GM18498 (cell line): ENCODE measurements at regions not wholly inside any gene's neighbourhood (a gene's known extent, or its start where the extent isn't known, plus 50 kb on each side); places are given as distances from the start of the nearest gene placed in this dataset.
"Not testable (repeated sequence)": the region's sequence is repeated elsewhere in the genome, so short reads cannot be mapped to it uniquely, and the experiment has no call there.

ENCODE experiments used
- ATAC-seq: cut with Tn5 transposase; IDR thresholded peaks from one replicate; pipeline ENCODE4 v1.9.1; 2021; ENCODE audit warnings: mild to moderate bottlenecking, moderate library complexity; ENCODE audit not compliant: unreplicated experiment

GRCh38 chr1:37158113-37158749, 123.9 kb upstream of the GRIK3 start:
- no peak for ATAC-seq

- ATAC-seq: no peak
Measured at GRCh38 chr1:37159102-37159501, 124.8 kb upstream of the GRIK3 start.

GRCh38 chr1:37161171-37161570, 126.9 kb upstream of the GRIK3 start:
- no peak for ATAC-seq

GRCh38 chr1:37162059-37162458, 127.7 kb upstream of the GRIK3 start:
- ATAC-seq: no peak

GRCh38 chr1:37166005-37166404, 131.7 kb upstream of the GRIK3 start:
- ATAC-seq: no peak

GRCh38 chr1:37167479-37167878, 133.2 kb upstream of the GRIK3 start:
- no peak for ATAC-seq

- ATAC-seq: no peak
Measured at GRCh38 chr1:37169241-37169640, 134.9 kb upstream of the GRIK3 start.

- ATAC-seq: no peak
Measured at GRCh38 chr1:37169743-37170275, 135.5 kb upstream of the GRIK3 start.

- no peak for ATAC-seq
Measured at GRCh38 chr1:37171691-37172090, 137.4 kb upstream of the GRIK3 start.

GRCh38 chr1:37174341-37174740, 140.0 kb upstream of the GRIK3 start:
- ATAC-seq: no peak

GRCh38 chr1:37174876-37175275, 140.6 kb upstream of the GRIK3 start:
- no peak for ATAC-seq

- no peak for ATAC-seq
Measured at GRCh38 chr1:37175666-37176215, 141.4 kb upstream of the GRIK3 start.

- ATAC-seq: no peak
Measured at GRCh38 chr1:37176269-37176668, 142.0 kb upstream of the GRIK3 start.

GRCh38 chr1:37177230-37177864, 143.0 kb upstream of the GRIK3 start:
- no peak for ATAC-seq

- no peak for ATAC-seq
Measured at GRCh38 chr1:37181425-37181824, 147.1 kb upstream of the GRIK3 start.

- no peak for ATAC-seq
Measured at GRCh38 chr1:37184789-37185188, 150.5 kb upstream of the GRIK3 start.

GRCh38 chr1:37186246-37186756, 152.0 kb upstream of the GRIK3 start:
- ATAC-seq: no peak

- ATAC-seq: no peak
Measured at GRCh38 chr1:37189111-37189510, 154.8 kb upstream of the GRIK3 start.

GRCh38 chr1:37197411-37197810, 163.1 kb upstream of the GRIK3 start:
- no peak for ATAC-seq

GRCh38 chr1:37214305-37214704, 180.0 kb upstream of the GRIK3 start:
- ATAC-seq: not testable (repeated sequence)

GRCh38 chr1:37233606-37234005, 199.3 kb upstream of the GRIK3 start:
- ATAC-seq: no peak

GRCh38 chr1:37234941-37235418, 200.7 kb upstream of the GRIK3 start:
- no peak for ATAC-seq
